GM21390 (cell line): ENCODE measurements at regions not wholly inside any gene's neighbourhood (a gene's known extent, or its start where the extent isn't known, plus 50 kb on each side); places are given as distances from the start of the nearest gene placed in this dataset.

ENCODE experiments used
- ATAC-seq: cut with Tn5 transposase; IDR thresholded peaks from one replicate; pipeline ENCODE4 v1.9.1; 2021; ENCODE audit not compliant: unreplicated experiment

DNA sequence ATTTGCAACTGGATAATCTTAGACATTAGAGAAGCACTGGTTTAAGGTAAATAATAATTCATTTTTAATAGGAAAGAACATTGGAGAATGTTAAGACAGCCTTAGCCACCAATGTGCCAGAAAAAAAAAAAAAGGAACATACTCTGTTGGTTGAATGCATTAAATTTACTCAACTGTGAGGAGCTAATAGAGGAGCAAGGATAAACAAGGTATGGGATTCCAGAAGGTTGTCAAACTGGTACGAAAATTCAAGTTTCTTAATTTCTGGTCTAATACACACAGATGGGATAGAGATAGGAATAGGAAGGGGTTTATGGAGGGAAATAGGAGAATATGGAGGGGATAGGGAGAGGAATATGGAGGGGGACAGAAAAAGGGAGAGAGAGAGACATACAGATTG, 1096.6 kb downstream of the ARAP2 start:
- no peak for ATAC-seq

DNA sequence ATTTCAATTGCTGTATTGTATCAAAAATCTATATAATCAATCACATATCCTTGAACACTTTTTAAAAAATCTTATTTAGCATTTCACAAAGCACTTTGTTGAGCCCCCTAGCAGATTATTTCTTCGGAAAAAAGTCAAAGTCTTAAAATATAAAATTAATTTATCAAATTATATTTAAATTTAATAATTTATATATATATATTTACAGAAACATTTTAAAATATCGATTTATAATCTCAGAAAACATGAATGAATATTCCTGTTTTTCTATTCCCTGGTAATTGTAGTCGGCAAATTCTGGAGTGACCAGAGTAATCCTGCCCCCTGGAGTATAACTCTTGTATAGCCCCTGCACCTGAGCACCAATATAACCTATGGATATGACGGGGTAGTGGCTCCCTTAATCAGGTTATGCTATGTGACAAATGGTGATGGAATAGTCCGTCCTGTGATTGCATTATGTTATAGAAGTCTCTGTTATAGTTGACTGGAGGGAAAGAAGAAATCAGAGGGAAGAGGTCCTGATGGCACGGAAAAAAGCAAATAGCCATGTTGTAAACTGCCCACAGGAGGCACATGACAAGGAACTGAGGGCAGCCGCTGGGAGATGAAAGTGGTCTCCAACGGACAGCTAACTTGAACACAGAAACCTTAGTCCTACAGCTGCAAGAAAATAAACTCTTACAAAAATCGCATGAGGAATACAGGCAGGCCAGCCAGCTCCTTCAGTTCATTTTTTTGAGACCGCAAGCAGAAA, 1092.3 kb downstream of the ARAP2 start:
- no peak for ATAC-seq

DNA sequence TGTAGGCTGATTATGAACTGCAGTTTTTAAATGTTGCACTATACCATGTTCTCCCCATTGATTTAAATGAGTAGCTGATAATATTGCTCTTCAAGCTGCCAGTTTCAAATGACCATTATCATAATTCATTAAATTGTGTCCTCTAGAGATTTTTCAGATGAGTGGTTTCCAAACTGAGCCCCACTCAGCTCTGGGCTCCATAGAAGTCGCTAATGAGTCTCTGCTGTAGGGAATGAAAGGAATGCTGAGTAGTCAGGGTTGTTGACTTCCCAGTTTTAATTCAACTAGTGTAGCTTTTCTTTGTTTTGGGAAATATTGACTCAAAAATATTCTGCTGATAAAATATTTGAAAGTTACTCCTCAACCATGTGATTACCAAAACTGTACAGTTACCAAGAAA, 1081.1 kb downstream of the ARAP2 start:
- no peak for ATAC-seq

DNA sequence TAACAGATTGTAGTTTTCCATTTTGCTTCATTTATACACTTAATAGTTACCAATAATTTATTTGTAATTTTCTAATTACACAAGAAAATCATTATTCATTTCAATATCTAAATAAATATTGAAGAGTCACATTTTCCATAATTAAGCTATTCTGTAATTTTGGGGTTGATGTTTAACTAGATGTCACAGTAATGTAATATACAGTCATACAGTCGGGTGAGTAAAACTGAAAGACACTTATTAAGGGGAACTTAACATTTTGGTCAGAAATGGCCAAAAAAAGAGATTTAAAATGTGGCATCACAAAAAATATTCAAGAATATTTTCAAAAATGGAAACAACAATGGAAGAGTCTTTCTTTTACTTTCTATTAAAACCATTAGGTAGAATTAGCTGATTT, 1080.3 kb downstream of the ARAP2 start:
- ATAC-seq, result no peak

DNA sequence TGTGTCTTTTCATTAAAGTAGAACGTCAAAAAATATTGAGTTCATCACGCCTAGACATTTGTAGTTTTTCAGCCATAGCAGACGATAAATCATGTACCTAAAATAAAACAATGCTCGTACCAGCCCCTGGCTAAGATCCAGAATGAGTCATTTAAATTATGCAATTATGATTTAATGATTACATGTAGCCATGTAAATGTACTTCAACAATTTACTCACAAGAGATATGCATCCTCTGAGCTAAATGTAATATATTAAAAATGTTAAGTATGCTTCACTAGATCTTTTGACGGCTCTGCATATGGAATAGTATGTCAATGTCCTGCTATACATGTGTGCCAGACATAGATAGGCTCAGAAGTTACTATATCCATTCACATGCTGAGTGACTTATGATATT, 1077.8 kb downstream of the ARAP2 start:
- ATAC-seq, result no peak

DNA sequence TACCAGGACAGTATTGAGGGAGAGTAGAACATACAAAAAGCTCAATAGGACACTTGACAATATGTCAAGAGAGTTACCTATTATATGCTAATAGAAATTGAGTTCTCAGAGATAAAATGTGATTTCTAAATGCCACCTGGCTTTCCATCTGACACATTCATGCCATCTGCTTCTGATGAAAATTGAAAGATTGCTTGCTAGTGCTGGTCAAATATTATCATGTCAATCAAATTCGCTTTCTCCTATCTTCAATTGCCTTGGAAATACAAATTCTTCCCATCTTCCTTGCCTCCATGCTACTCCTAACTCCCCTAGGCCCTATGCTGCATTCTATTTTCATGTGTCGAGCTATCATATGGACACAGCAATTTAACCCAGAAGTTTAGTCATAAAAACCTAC, 1076.9 kb downstream of the ARAP2 start:
- ATAC-seq, result no peak

DNA sequence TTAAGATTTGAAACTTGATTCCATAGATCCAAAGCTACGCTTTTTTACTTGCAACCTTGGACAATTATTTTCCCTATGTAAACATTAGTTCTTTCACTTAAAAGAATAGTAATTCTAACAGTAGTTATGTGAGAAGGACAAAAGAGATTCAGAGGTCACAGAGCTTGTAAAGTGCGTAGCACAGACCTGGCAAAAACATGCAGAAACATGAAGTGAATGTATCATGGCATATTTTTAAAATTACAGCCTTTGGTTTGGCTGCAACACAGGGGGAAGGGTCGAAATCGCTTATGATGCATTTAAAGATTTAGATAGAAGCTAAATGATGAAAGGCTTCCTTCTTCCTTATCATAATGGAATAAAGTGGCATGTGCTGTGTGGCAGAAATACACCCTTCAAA, 1068.8 kb downstream of the ARAP2 start:
- no peak for ATAC-seq

DNA sequence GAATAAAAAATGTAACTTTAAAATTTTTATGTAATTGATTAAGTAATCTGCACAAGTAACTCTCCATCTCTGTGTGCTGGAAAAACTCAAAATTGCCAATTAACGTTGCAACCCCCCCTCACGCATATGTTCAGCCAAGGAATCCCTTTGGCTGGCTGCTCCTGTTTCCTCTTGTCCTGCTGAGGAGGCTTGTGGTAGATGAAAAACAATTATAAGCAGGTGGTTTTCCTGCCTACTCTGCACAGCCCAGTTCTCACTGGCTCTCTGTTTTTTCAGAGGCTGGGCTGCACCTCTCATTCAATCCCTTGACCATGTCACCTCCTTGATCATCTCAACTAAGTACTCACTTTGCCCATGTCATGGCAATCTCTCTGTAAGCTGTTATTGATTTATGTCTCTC, 1068.4 kb downstream of the ARAP2 start:
- ATAC-seq, result no peak

DNA sequence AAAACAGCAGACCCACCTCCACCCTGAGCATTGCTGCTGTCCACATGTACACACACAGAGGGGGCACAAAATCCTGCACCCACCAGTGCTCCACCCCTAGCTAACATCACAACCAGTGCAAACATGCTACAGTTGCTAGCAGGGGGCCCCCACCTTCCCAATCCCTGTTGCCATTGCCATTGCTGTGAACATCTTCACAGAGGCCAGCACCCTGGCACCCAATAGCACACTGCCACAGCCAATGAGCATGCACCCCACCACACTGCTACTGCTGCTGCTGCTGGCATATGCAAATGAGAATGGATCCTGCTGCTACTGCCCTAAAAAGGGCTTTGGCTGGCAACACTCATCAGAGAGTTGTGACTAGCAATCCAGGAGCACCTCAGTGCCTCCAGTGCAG, 1061.9 kb downstream of the ARAP2 start:
- ATAC-seq, result no peak

DNA sequence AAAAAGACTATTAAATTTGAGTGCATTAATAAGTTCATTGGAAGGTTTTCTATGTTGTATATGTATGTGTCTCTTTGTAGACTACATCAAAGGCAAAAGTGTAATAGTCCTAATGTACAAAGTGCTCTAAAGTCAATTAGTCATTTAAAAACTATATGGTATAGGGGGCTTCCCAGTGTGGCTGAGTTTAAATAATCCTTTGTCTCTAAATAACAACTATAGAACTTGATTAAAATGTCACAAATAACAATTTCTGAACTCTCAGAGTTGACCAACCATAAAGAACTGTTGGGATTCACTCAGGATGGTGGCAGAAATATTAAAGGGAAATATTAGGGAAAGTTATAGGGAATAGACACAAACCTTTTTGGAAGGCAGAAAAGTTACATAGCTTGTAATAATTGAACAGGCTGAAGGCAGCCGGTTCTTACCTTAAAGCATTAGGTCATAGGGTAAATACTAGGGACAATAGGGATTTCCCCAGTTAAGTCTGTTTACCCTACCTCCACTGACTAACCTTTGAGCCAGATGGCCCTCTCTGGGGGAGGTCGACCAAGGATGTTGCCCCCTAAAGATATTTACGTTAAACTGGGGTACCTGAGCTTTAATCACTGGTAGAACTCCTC, 1054.2 kb downstream of the ARAP2 start:
- ATAC-seq, result no peak

DNA sequence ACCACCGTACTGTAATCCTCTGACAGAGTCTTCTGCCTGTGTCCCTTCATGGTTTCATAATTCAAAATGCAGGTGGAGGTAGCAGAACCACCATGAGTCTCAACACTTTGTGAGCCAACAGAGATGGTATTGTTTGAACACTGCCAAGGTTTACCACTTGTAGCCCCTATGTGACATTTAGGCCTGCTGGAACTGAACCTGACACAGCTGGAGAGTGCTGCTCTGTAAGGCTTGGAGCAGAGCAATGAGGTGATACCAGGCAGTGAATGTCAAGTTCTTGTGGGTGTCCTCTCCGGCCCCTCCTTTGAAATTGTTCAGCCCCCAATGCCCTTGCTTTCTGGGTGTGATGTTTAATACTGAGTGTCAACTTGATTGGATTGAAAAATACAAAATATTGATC, 1042.9 kb downstream of the ARAP2 start:
- no peak for ATAC-seq

DNA sequence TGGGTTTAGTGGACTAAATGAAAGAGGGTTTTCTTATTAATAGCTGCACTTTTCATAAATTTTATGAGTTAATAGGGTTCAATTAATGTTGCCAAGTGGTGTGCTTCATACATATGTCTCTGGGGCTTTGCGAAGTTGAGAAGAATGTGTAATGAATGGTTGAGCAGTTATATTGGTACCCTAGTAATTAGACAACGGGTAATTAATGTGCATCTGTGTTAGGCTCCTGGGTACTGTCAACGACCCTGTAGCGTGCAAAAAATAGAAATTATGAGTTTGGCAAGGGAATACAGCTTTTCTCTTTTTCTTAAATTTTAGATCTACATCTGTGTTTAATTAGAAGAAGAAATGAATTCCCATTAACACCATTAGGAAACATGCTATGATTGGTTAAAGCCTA, 1027.7 kb downstream of the ARAP2 start:
- ATAC-seq, result no peak

DNA sequence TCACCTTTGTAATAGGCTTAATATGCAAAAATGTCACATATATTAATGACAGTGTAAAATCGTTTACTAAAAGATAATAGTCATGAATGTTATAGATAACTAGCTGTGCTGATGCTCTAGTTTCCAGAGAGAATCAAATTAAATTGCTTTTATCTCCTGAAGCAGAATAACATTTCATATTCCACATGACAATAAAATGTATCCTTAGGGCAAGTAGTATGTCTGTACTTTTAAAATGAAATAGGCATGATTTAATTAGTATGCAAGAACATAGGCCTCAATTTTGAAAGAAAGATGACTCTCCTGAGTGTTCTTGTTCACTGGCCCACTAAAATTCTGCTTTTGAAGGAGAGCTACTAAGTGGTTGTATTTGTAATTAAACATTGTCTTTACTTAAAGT, 1027.0 kb downstream of the ARAP2 start:
- ATAC-seq, result no peak

DNA sequence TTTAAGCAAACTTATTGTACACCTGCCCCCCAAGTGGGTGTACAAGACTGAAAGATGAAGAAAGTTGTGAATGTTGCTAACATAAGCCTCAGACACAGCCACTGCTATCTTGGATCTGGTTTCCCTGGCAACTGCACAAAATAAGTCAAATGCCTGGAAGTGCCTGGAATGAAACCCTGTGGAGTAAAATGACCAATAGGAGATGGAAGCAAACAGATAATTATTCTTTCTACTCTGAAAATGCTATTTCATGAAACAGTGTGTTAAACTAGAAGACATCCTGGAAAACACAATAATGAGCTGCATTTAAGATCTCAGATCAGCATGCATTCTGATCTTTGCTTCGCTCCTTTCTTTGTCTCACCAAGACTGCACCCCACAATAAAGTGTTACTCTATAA, 1016.0 kb downstream of the ARAP2 start:
- no peak for ATAC-seq

DNA sequence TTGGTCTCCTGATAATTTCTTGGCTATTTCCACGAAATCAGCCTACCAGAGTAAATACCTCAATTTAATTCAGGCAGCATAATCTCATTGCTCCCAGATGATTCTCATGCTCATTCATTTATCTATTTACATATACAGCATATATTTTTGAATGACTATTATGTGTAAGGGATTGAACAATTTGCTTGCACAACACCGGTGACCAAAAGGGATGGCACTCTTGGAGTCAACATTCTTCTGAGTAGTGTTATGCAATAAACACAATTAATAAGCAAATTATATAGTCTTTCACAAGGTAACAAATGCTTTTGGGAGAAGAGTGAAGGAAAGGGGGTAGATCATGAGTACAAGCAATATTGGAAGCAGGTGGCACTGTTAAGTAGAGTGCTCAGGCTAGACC, 1015.3 kb downstream of the ARAP2 start:
- no peak for ATAC-seq

DNA sequence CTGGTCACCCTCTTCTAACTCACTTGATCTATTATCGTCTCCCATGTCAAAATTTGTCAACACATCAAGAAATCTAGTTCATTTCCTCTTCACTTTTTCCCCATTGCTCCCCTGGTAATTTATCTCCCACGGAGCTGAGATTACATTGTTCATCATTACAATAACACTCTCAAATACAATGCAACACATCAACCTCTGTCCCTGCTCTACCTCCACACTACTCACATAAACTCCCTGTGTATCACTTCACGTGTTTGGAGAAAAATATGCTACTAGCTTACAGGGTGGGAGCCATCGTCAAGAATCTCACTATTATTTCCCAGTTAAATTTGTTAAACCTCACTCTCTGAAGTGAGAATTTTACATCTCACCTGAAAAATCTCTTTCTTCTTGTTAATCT, 1006.4 kb downstream of the ARAP2 start:
- no peak for ATAC-seq

DNA sequence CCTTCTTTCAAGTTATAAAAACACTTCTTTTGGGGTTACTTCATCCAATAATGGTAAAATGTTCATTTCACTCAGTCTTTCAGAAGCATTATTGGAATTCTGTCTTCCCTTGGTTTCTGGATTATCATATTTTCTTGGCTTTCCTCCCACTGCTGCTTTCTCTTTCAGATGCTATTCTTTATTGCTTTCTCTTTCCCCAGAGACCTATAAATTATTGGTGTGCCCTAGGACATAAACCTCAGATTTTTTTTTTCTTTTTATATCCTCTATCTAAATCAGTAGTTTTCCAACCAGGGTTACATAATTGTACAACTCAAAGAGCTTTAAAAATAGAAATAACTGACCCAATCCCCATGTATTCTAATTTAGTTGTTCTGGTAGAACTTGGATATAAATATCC, 1005.5 kb downstream of the ARAP2 start:
- no peak for ATAC-seq

DNA sequence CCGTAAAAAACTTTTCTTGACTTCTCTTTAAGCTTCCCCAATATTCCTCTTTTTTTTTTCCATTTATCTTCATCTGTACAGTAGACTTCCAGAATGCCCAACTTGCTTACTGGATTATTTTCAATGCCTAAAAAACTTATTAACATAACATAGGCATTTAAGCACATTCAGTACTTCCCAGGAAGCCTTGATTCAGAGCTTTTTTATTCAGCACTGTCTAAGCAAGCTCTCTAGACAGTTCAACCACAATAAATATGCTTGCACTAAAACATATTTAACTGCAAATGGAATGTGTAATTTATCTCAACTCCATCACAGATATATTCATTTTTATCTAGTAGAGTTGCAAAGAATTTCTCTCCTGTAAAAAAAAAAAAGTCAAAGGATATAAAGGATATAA, 997.8 kb downstream of the ARAP2 start:
- ATAC-seq, result no peak

DNA sequence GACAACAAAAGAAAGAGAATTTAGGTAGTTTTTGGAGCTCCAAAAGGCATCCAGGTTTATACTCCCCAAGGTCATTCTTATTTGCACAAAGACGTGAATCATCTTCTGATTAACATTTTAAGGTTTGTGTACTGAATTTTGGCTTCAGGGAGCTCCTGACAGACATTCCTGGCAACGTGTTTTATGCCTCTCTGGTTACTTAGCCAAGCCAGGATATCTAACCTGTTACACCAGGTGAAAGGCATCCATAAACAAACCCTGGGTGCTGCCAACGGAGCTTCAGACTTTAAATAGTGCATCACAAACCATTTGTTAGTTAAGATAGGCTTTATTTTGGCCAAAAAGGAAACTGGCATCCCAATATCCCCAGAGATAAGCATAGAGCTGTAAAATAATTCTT, 997.3 kb downstream of the ARAP2 start:
- ATAC-seq, result no peak

DNA sequence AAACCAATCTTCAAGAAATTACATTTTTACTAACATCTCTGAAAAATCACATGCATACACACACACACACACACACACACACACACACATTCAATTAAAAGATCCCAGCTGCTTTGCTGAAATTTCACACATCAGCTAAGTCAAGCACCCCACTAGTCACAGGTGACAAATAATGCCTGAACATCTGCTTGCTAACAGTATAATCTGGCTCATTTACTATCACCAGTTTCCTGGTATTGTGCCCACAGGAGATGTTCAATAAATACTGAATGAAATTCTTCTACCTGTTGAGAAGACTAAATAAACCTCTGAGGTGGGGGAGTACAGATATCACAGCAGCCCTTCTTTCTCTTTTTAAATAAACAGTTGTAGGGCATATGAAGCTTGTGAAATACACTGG, 994.0 kb downstream of the ARAP2 start:
- no peak for ATAC-seq

DNA sequence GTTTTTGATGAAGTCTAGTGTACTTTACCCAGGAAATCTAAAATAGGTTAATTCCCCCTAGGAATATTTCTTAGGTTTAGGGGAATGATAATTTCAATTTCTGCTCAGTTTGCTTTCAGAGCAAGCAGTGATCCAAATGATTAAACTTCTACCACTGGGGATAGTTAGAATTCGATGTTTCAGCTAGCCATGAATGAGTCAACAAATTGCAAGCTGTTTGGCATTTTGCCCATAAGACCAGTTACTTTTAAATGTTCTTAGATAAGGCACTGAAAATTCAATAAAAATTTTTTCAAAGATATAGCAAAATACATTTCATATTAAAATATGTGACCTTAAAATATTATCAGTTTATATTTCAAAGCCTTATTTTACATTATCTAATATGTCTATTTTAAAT, 993.6 kb downstream of the ARAP2 start:
- no peak for ATAC-seq

DNA sequence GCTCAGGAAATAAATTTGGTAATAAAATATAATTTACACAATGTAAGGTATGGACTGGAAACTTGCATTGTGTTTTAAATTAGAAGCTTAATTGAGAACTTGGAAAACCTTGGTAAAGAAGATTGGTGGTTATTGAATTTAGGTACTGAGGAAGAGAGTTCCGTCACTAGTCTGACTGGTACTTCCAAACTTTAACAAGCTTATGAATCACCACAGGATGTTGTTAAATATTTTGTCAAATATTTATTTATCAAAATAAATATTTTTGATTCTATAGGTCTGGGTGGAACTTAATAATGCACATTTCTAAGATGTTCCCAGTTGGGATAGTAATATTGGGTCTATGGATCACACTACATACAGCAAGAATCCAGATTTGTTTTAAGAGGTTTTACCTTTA, 992.2 kb downstream of the ARAP2 start:
- ATAC-seq, result no peak

DNA sequence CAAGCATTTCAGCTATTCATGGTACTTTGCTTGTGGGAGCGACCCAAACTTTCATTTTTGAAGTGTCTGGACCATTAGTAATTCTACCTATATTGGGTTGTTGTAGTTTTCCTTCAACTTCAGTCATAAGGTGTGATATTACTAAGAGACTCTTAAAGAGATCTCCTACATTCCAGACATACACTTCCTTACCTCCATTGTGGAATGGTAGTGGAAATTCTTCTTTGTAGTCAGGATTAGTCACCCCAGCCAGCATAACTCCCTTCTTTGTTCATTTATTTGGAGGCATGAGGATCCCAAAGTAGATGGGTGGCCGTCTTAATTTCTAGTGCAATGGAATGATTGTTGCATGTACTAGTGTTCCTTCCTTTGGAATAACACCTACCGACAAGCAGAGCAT, 991.4 kb downstream of the ARAP2 start:
- ATAC-seq, result no peak
